ENCODE measurements at regions not wholly inside any gene's neighbourhood (a gene's known extent, or its start where the extent isn't known, plus 50 kb on each side); places are given as distances from the start of the nearest gene placed in this dataset.

DNA sequence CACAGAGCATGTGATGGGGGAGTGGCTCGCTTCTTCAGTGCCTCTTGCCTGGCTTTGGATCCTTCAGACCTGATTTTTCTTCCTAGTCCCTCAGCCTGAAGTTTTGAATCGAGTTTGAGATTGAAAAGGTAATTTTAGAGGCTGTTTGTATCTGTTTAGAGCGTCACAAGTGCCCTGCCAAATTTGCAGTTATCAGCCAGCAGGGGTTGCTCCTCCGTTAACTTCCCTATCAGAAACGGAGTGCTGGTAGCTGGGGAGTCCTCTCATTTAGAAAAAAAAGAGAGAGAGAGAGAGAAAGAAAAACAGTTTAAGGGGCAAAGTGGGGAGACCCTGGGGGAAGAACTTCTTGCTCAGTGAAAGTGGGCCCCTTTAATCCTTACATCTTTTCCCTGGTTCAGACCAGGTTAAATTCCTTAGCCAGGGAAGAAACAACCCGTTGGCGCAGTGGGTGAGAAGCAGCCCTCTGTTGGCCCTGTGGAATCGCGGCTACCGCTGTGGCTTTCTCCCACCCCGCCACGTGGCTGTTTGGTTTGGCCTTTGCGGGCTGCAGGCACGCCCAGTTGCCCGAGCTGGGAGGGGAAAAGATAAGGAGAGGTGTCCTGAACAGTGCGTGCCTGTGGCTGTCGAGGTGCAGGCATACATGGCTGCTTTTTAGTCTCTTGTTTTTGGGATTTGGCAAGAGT, 576.7 kb upstream of the ACO1 start:
- H3K27ac ChIP-seq = no peak overlapping the region
- intact Hi-C loops (cut with DNase I) = no loop called here
- H3K4me1 ChIP-seq = no peaks in the 10 kb centered on the region
- no peak for TF ChIP-seq POLR2A (IDR thresholded peaks at IDR 0.05)
- no peak for TF ChIP-seq POLR2AphosphoS5 (IDR thresholded peaks at IDR 0.05)
- no peak for TF ChIP-seq EP300 (IDR thresholded peaks at IDR 0.05)
- TF ChIP-seq CTCF (IDR thresholded peaks at IDR 0.05) = no peak
- H3K27me3 ChIP-seq = no peaks in the 10 kb centered on the region
- 69 to 87% methylated on average over 17 of the region's 17 CpGs for WGBS, 2 donors
- no peak overlapping the region for H3K4me3 ChIP-seq
- DNase-seq = no peak
- H3K9me3 ChIP-seq = no peaks in the 10 kb centered on the region
- no peaks in the 10 kb centered on the region for H3K36me3 ChIP-seq

DNA sequence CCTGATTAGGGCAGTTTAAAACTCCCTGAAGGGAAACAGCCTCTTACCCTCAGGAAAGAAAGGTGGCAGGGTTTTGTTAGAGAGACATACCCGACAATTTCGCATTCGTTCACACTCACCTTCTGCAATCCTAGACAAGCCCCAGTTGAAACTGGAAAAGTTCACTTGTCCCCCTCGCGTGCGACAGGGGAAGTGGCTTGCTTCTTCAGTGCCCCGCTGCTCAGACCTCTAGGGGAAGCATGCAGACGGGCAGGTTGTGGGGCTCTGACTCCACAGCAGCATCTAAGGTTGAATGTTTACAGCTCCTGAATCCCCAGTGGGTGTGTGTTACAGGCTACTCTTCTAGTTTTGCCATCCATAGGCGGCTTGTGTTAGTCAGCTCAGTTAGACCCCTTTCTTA, 575.7 kb upstream of the ACO1 start:
- Histone ChIP-seq H3K9me3 (no peaks in the 10 kb centered on the region), H3K4me1 (no peaks in the 10 kb centered on the region), H3K36me3 (no peaks in the 10 kb centered on the region), H3K27ac (no peak overlapping the region), H3K27me3 (no peaks in the 10 kb centered on the region), H3K4me3 (no peak overlapping the region)
- no peak for DNase-seq
- intact Hi-C loops (cut with DNase I) = no loop called here
- WGBS, 2 donors = 62 to 84% methylated on average over 9 of the region's 9 CpGs
- no peak for TF ChIP-seq POLR2AphosphoS5 (IDR thresholded peaks at IDR 0.05)
- TF ChIP-seq POLR2A (IDR thresholded peaks at IDR 0.05) = no peak
- TF ChIP-seq EP300 (IDR thresholded peaks at IDR 0.05) = no peak
- no peak for TF ChIP-seq CTCF (IDR thresholded peaks at IDR 0.05)

GRCh38 chr9:31820426-31820825, 564.0 kb upstream of the ACO1 start:
- TF ChIP-seq POLR2A (IDR thresholded peaks at IDR 0.05) = no peak
- TF ChIP-seq POLR2AphosphoS5 (IDR thresholded peaks at IDR 0.05) = no peak
- TF ChIP-seq EP300 (IDR thresholded peaks at IDR 0.05) = no peak
- TF ChIP-seq CTCF (IDR thresholded peaks at IDR 0.05) = no peak
- WGBS, 2 donors = 62 to 79% methylated on average over 4 of the region's 4 CpGs
- intact Hi-C loops (cut with DNase I) = no loop called here
- no peak for DNase-seq
- Histone ChIP-seq H3K9me3 (no peaks in the 10 kb centered on the region), H3K27ac (no peak overlapping the region), H3K36me3 (no peaks in the 10 kb centered on the region), H3K4me3 (no peak overlapping the region), H3K4me1 (no peaks in the 10 kb centered on the region), H3K27me3 (no peaks in the 10 kb centered on the region)

- Histone ChIP-seq H3K4me1 (no peaks in the 10 kb centered on the region), H3K36me3 (no peaks in the 10 kb centered on the region), H3K9me3 (no peaks in the 10 kb centered on the region), H3K4me3 (no peak overlapping the region), H3K27me3 (no peaks in the 10 kb centered on the region), H3K27ac (no peak overlapping the region)
- WGBS, 2 donors = 75 to 78% methylated on average over 6 of the region's 6 CpGs
- DNase-seq = no peak
- intact Hi-C loops (cut with DNase I) = no loop called here
- TF ChIP-seq EP300 (IDR thresholded peaks at IDR 0.05) = no peak
- no peak for TF ChIP-seq POLR2AphosphoS5 (IDR thresholded peaks at IDR 0.05)
- no peak for TF ChIP-seq POLR2A (IDR thresholded peaks at IDR 0.05)
- no peak for TF ChIP-seq CTCF (IDR thresholded peaks at IDR 0.05)
These were observed 562.9 kb upstream of the ACO1 start for GRCh38 chr9:31821583-31821982.

DNA sequence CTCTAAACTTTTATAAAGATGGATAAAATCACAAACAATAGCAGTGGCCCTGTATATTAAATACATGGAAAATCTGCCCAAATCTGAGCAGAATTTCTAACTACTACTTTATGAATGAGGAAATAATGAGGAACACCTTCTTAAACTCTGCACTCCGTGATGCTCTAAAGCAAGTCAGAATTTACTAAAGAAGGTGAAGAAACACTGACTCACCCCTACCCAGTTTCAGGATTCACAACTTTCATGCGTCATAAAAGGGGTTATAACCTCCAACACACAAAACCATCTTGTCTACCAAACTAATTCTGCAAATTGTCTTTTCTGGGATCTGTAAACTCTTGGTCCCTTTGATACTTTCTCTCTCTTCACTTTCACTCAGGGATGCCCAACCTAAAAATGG, 561.1 kb upstream of the ACO1 start:
- H3K9me3 ChIP-seq = no peaks in the 10 kb centered on the region
- no peak overlapping the region for H3K27ac ChIP-seq
- no peaks in the 10 kb centered on the region for H3K27me3 ChIP-seq
- 74 to 86% methylated on average over 2 of the region's 2 CpGs for WGBS, 2 donors
- H3K36me3 ChIP-seq = no peaks in the 10 kb centered on the region
- H3K4me1 ChIP-seq = no peaks in the 10 kb centered on the region
- intact Hi-C loops (cut with DNase I) = no loop called here
- no peak for TF ChIP-seq POLR2A (IDR thresholded peaks at IDR 0.05)
- TF ChIP-seq POLR2AphosphoS5 (IDR thresholded peaks at IDR 0.05) = no peak
- no peak for TF ChIP-seq CTCF (IDR thresholded peaks at IDR 0.05)
- TF ChIP-seq EP300 (IDR thresholded peaks at IDR 0.05) = no peak
- H3K4me3 ChIP-seq = no peak overlapping the region
- DNase-seq = no peak

All from sigmoid colon (tissue), 6 donors.